Neural cell (in vitro differentiated cells): ENCODE measurements at regions not wholly inside any gene's neighbourhood (a gene's known extent, or its start where the extent isn't known, plus 50 kb on each side); places are given as distances from the start of the nearest gene placed in this dataset.

Source experiments
- EP300 ChIP-seq: fragments of 450-650 bp; conservative IDR thresholded peaks from 2 replicates; pipeline ENCODE4 v1.6.1; 2014; ENCODE audit warnings: antibody characterized with exemption, mild to moderate bottlenecking, moderate library complexity; ENCODE audit not compliant: poor library complexity, severe bottlenecking
- RAD21 ChIP-seq: fragments of 450-650 bp; conservative IDR thresholded peaks from 2 replicates; pipeline ENCODE4 v1.6.1; 2014; ENCODE audit warnings: antibody characterized with exemption, mild to moderate bottlenecking, moderate library complexity
- TF ChIP-seq, protein P1 (sequence below): fragments of 450-650 bp; IDR thresholded peaks from 2 replicates; pipeline ENCODE4 v1.5.1; 2014; ENCODE audit warnings: antibody characterized with exemption, mild to moderate bottlenecking, moderate library complexity; ENCODE audit not compliant: poor library complexity, severe bottlenecking

DNA sequence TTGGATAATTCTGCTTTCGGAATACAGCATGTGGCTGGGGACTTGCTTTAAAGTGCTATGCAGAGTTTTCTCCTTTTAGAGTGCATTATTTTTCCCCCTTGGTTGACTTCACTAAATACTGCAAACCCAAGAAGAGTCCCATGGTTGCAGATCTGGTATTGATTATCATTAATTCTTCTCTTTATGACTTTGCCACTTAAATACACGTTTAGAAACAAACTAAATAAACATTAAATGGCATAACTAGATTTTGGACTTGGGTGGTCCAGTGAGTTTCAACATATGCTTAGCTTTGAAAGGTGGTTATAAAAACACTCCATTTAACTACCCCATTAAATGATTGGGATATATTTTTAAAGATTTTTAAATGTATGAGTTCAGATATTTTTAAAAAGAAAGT lies 279.2 kb downstream of the SOX4 start:
- no peak for TF ChIP-seq EP300
- TF ChIP-seq, protein P1, sequence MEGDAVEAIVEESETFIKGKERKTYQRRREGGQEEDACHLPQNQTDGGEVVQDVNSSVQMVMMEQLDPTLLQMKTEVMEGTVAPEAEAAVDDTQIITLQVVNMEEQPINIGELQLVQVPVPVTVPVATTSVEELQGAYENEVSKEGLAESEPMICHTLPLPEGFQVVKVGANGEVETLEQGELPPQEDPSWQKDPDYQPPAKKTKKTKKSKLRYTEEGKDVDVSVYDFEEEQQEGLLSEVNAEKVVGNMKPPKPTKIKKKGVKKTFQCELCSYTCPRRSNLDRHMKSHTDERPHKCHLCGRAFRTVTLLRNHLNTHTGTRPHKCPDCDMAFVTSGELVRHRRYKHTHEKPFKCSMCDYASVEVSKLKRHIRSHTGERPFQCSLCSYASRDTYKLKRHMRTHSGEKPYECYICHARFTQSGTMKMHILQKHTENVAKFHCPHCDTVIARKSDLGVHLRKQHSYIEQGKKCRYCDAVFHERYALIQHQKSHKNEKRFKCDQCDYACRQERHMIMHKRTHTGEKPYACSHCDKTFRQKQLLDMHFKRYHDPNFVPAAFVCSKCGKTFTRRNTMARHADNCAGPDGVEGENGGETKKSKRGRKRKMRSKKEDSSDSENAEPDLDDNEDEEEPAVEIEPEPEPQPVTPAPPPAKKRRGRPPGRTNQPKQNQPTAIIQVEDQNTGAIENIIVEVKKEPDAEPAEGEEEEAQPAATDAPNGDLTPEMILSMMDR = no peak
- TF ChIP-seq RAD21 = no peak
